ENCODE measurements at regions not wholly inside any gene's neighbourhood (a gene's known extent, or its start where the extent isn't known, plus 50 kb on each side); places are given as distances from the start of the nearest gene placed in this dataset.
A peak's percentile ranks its signal among the peaks of the same experiment; 100 is the strongest.
"Not testable (repeated sequence)": the region's sequence is repeated elsewhere in the genome, so short reads cannot be mapped to it uniquely, and the experiment has no call there.

DNA sequence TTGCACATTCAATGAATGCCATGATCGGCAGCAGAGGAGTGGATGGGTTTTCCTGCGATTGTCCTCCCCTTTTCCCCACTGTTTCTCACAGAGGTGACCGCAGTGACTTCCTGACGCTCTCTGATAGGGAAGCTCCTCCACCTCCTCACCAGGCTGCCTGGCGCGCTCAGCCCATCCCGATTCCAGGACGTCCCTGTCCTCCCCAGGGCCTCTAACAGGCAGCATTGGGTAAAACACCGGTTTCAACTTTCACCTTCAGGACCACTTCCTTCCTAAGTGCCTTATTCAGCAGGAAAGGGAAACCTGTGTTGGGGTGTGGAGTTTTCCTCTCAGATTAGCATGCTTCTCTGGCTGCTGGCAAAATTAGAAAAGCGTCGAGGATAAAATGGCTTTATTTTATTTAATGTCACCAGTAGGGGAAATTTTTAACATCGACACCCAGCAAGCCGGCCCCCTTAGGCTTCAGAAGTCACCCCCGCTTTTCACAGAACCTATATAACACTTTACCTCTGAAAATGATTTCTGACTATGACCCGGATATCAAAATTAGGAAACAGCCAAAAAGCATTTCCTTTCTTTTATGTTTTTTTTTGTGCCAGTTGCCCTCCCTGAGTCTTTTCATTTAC is 570.4 kb upstream of the GJE1 start:
- peak; percentile 40 for DNase-seq

DNA sequence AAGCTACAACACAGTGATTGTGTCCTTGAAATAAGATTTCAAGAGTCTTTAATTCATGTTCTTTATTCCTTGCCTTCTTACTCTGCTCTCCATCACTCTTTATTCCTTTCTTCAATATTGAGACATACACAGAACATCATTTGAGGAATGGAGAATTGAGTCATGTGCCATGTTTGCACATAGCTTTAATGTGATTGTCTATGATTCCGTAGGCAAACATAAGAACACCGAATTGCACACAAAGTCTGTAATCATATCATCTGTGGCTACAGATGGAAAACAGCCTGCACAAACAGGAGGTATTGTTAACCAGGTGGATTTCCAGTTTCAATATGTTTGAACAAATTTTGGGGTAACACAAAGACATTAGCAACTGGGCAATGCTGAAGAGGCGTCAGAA is 571.6 kb upstream of the GJE1 start:
- DNase-seq = no peak

DNA sequence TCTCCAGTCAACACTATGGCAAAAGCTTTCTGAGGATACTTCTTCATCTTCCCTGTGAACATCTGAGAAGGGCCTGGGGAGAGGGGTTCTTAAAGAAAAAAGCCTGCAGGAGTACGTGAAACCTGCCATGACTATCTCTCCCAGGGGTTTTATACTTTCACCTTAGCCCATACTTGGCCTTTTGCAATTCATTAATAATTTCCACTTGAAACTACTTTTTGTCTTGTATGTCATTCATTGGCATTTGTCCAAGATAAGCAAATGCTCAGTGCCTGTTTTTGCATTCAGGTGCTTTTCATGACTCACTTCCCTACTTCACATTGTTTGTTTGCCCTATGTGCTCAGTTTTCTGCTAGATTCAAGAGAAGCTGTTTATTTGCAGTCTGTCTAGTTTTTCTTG is 580.3 kb upstream of the GJE1 start:
- DNase-seq = peak; percentile 46

DNA sequence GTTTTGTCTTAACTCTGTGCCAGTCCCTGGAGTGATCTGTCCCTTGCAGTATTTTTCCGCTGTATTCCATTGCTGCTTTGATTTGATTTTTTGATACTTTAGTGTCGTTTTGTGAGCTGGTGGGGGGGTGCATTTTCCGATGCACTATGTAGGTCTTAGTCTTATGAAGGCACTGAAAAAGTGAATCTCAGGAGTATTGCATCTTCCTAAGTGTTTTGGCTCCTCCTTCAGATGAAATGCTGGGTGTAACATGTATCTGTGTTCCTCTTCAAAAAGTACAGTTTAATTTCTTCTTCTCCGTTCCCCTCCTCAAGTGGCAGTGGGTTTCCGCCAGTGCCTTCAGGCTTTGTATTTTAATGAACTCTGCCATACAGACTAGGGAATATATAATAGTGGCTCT is 580.7 kb upstream of the GJE1 start:
- no peak for DNase-seq

DNA sequence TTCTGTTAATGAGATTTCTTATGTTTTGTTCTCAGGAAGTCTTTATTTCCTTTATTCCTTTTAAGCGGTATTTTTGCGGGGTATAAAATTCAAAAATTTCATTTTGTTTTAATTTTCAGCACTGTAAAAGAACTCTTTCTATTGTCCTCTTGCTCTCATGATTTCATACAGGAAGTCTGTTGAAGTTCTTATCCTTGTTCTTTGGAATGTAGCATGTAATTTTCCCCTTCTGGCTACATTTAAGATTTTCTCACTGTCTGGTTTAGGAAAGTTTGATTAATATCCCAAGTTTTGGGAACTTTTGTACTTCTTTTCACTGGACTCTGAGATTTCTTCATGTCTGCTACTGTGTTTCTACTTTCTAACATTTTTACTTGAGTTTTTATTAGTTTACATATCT is 581.4 kb upstream of the GJE1 start:
- DNase-seq = peak; percentile 11

GRCh38 chr6:141550471-141550870 is 582.3 kb upstream of the GJE1 start:
- DNase-seq = no peak

- peak; percentile 5 for DNase-seq
These were observed 583.8 kb upstream of the GJE1 start for GRCh38 chr6:141548966-141549365.

- no peak for DNase-seq
These were observed 591.0 kb upstream of the GJE1 start for GRCh38 chr6:141541581-141542324.

- DNase-seq = peak; percentile 28
These were observed 592.5 kb upstream of the GJE1 start for GRCh38 chr6:141540207-141540606.

GRCh38 chr6:141539617-141540016 is 593.1 kb upstream of the GJE1 start:
- DNase-seq = no peak

GRCh38 chr6:141532211-141532610 is 600.5 kb upstream of the GJE1 start:
- no peak for DNase-seq

- DNase-seq = no peak
These were observed 601.7 kb upstream of the GJE1 start for GRCh38 chr6:141531040-141531439.

GRCh38 chr6:141528596-141528995 is 604.1 kb upstream of the GJE1 start:
- no peak for DNase-seq

DNA sequence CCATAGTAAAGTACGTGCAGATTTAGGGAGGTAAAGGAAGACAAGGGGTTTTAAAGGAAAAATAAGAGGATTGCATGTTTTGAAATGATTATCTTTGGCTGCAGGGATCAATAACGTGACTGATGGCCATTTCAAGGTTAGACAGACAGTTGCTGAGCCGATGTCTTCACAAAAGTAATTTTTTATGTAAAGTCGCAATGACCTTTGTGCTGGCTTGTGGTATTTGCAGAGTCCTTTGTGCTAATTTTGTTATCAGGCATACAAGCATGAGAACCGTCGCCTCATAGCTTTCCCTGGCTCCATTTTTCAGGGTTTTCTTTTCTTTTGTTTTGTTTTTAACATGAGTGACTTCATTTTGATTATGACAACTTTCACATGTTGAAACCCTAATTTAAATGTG is 605.7 kb upstream of the GJE1 start:
- no peak for DNase-seq

GRCh38 chr6:141521440-141521839 is 611.3 kb upstream of the GJE1 start:
- DNase-seq = peak; percentile 29

DNA sequence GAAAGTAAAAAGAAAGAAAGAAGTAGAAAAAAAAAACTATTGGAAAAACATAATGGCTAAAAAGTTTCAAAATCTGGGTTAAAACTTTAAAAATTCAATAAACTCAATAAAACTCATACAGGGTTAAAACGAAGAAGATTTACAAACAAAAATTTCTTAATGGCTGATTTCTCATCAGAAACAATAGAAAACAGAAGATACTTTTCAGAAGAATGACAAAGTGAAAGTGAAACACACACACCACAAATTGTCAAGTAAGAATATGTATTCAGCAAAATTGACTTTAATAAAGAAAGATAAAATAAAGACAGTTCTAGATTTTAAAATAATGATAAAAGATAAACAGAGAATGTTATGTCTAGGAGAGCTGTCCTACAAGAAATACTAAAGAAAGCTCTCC is 618.9 kb upstream of the GJE1 start:
- no peak for DNase-seq

GRCh38 chr6:141510803-141511202 is 621.9 kb upstream of the GJE1 start:
- peak; percentile 14 for DNase-seq

DNA sequence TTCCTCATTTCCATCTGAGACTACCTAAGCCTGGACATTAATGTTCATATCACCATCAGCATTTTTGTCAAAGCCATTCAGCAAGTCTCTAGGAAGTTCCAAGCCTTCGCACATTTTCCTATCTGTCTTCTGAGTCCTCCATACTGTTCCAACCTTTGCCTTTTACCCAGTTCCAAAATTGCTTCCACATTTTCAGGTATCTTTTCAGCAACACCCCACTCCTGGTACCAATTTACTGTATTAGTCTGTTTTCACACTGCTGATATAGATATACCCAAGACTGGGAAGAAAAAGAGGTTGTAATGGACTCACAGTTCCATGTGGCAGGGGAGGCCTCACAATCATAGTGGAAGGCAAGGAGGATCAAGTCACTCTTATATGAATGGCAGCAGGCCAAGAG is 626.7 kb upstream of the GJE1 start:
- not testable (repeated sequence) for DNase-seq

DNA sequence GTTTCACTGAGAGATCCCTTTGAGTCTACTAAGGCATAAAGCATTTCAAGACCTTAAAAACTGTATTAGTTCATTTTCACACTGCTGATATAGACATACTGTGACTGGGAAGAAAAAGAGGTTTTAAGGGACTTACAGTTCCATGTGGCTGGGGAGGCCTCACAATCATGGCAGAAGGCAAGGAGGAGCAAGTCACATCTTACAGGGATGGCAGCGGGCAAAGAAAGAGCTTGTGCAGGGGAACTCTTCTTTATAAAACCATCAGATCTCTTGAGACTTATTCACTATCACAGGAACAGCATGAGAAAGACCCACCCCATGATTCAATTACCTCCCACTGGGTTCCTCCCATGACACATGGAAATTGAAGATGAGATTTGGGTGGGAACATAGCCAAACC is 628.4 kb upstream of the GJE1 start:
- DNase-seq = not testable (repeated sequence)

- DNase-seq = no peak
These were observed 631.1 kb upstream of the GJE1 start for GRCh38 chr6:141501616-141502015.

- peak; percentile 61 for DNase-seq
These were observed 633.7 kb upstream of the GJE1 start for GRCh38 chr6:141498977-141499376.

DNA sequence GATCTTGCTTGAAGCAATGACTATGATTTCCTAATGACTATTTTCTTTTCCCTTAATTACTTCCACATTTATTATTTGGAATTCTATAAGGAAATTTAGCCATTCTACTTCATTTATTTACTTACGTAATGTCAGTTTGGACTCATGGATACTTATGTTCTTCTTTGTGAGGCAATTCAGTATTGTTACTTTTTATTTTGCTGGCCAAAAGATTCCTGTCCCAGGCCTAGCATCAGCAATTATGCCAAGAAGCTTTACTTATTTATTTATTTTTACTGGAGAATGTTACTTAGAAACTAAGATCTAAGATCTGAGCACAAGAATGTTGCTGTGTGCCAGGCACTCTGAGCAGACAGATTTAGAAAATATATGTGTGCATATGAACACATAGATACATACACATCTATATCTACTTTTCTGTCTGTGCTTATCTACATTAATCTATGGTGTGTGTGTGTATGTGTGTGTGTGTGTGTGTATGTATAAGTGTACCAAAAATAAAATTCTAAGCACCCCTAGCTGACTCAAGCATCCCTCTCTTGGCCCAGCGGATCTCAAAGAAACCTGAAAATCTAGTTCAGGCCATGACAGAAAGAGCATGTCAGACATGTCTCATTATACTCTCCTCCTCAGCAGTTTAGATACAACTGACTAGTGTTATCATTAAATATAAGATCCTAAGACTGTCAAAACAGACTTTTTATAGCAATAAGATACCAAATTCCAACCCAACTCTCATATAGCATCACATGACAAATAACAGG is 640.0 kb upstream of the GJE1 start:
- no peak for DNase-seq

GRCh38 chr6:141491684-141492083 is 641.0 kb upstream of the GJE1 start:
- no peak for DNase-seq

GRCh38 chr6:141490982-141491381 is 641.7 kb upstream of the GJE1 start:
- no peak for DNase-seq

Measured in fibroblast of skin of right biceps (primary cell).